ENCODE measurements at regions not wholly inside any gene's neighbourhood (a gene's known extent, or its start where the extent isn't known, plus 50 kb on each side); places are given as distances from the start of the nearest gene placed in this dataset.

DNA sequence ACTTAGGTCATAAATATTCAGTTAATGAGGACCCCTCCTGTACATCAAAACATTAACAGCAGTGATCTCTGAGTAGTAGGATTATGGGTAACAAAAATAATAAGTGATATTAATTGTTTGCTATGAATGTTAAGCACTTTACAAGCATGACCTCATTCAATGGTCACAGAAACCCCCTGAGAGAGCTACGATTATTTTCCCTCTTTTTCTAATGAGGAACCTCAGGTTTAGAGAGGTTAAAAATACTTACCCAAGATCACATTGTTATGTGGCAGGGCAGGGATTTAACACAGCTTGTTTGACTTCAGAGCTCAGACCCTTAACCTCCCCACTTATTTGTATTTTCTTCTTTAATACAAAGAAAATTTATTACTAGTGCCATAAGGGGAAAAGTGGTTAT lies 228.2 kb downstream of the TBL1XR1 start:
- Histone ChIP-seq H3K27me3 (ENCODE audit: insufficient read depth in 3 of 3, low read length in 2 of 3) (no peaks in the 10 kb centered on the region), H3K36me3 (ENCODE audit: insufficient read depth in 1 of 2, low read depth in 1 of 2) (no peaks in the 10 kb centered on the region), H3K9me3 (no peaks in the 10 kb centered on the region), H3K4me3 (no peak overlapping the region), H3K27ac (no peak overlapping the region), H3K4me1 (no peaks in the 10 kb centered on the region)
- ATAC-seq (no peak), DNase-seq (no peak)
- 32 to 46% (median 38%) methylated on average over 1 of the region's 1 CpG for WGBS, 3 donors
- intact Hi-C loops (cut with DNase I), result loop anchor here in 1 of 2 donors (5.0 kb wide), 1 partner anchor 58 kb away; no protein-coding TSS in a partner anchor
- TF ChIP-seq, protein P1, sequence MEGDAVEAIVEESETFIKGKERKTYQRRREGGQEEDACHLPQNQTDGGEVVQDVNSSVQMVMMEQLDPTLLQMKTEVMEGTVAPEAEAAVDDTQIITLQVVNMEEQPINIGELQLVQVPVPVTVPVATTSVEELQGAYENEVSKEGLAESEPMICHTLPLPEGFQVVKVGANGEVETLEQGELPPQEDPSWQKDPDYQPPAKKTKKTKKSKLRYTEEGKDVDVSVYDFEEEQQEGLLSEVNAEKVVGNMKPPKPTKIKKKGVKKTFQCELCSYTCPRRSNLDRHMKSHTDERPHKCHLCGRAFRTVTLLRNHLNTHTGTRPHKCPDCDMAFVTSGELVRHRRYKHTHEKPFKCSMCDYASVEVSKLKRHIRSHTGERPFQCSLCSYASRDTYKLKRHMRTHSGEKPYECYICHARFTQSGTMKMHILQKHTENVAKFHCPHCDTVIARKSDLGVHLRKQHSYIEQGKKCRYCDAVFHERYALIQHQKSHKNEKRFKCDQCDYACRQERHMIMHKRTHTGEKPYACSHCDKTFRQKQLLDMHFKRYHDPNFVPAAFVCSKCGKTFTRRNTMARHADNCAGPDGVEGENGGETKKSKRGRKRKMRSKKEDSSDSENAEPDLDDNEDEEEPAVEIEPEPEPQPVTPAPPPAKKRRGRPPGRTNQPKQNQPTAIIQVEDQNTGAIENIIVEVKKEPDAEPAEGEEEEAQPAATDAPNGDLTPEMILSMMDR (IDR thresholded peaks at IDR 0.05), result no peak

DNA sequence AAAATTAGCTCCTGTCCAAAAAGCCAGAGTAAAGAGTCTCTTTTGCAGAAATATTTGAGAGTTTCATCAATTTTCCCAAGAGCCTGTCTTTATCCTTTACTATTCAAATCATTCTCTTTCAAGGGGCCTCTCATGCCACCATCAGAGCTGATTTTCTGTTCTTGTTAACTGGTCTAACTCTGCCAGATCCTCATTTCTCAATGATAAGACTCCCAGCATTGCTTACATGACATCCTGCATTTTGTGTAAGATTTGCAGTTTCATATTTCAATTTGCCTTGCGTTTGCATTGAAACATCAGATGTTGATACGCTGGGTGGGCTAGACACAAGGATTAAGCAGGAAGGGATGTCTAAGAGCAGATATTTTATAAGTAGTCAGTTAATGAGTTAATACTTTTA lies 228.7 kb downstream of the TBL1XR1 start:
- Histone ChIP-seq H3K9me3 (no peaks in the 10 kb centered on the region), H3K4me1 (no peaks in the 10 kb centered on the region), H3K36me3 (ENCODE audit: insufficient read depth in 1 of 2, low read depth in 1 of 2) (no peaks in the 10 kb centered on the region), H3K27me3 (ENCODE audit: insufficient read depth in 3 of 3, low read length in 2 of 3) (no peaks in the 10 kb centered on the region), H3K4me3 (no peak overlapping the region), H3K27ac (no peak overlapping the region)
- 88 to 90% (median 89%) methylated on average over 2 of the region's 2 CpGs for WGBS, 3 donors
- ATAC-seq, result no peak
- no peak for DNase-seq
- intact Hi-C loops (cut with DNase I), result loop anchor here in 1 of 2 donors (5.0 kb wide), 1 partner anchor 59 kb away; no protein-coding TSS in a partner anchor
- TF ChIP-seq, protein P1 (IDR thresholded peaks at IDR 0.05), result no peak

DNA sequence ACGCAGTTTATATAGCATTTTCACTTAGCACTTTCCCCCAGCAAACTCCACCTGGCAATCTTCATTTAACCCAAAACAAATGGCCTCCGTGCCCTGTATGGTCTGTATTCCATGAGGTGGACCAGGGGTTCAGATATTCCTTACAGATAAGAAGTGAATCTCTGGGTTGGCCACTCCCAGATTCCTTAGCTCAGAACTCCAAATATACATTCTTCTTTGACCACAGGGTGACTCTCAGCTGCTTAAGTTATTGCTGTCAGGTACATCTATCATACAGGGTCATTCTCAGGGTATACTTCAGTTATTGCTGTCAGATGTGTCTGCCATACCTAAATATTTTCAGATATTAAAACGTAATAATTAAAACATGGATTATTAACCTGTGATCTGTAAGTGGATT lies 229.8 kb downstream of the TBL1XR1 start:
- intact Hi-C loops (cut with DNase I), result loop anchor here in 1 of 2 donors (5.0 kb wide), 1 partner anchor 60 kb away; no protein-coding TSS in a partner anchor
- no peaks in the 10 kb centered on the region for H3K27me3 ChIP-seq (ENCODE audit: insufficient read depth in 3 of 3, low read length in 2 of 3)
- DNase-seq, result no peak
- TF ChIP-seq, protein P1 (IDR thresholded peaks at IDR 0.05), result no peak
- H3K4me3 ChIP-seq, result no peak overlapping the region
- H3K4me1 ChIP-seq, result no peaks in the 10 kb centered on the region
- WGBS, 3 donors, result 85 to 92% (median 91%) methylated on average over 3 of the region's 3 CpGs
- no peaks in the 10 kb centered on the region for H3K9me3 ChIP-seq
- no peak overlapping the region for H3K27ac ChIP-seq
- ATAC-seq, result no peak
- no peaks in the 10 kb centered on the region for H3K36me3 ChIP-seq (ENCODE audit: insufficient read depth in 1 of 2, low read depth in 1 of 2)

DNA sequence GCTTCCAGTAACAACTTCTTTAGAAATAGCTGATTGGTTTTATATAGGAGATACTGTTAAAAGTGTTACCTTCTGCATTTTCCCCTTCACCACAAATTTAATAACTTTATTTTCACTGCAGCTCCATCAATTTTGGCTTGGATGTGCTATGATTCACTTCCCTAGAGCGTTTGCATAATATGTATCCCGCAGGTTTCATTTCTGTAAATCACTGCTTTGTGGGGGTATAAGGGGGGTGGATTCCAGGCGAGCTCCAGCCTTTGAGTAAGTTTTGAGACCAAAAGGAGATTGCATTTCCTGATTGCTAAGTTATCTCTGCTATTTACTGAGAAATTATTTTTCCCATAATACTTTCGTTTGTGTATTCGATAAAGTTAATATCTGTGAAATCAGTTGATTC lies 232.6 kb downstream of the TBL1XR1 start:
- 68 to 74% (median 72%) methylated on average over 5 of the region's 5 CpGs for WGBS, 3 donors
- intact Hi-C loops (cut with DNase I), result loop anchor here in 1 of 2 donors (5.0 kb wide), 1 partner anchor 63 kb away; no protein-coding TSS in a partner anchor
- TF ChIP-seq, protein P1 (IDR thresholded peaks at IDR 0.05), result no peak
- H3K27ac ChIP-seq, result no peak overlapping the region
- H3K36me3 ChIP-seq (ENCODE audit: insufficient read depth in 1 of 2, low read depth in 1 of 2), result no peaks in the 10 kb centered on the region
- H3K27me3 ChIP-seq (ENCODE audit: insufficient read depth in 3 of 3, low read length in 2 of 3), result no peaks in the 10 kb centered on the region
- H3K4me3 ChIP-seq, result no peak overlapping the region
- ATAC-seq (no peak), DNase-seq (no peak)
- no peaks in the 10 kb centered on the region for H3K4me1 ChIP-seq
- no peaks in the 10 kb centered on the region for H3K9me3 ChIP-seq

DNA sequence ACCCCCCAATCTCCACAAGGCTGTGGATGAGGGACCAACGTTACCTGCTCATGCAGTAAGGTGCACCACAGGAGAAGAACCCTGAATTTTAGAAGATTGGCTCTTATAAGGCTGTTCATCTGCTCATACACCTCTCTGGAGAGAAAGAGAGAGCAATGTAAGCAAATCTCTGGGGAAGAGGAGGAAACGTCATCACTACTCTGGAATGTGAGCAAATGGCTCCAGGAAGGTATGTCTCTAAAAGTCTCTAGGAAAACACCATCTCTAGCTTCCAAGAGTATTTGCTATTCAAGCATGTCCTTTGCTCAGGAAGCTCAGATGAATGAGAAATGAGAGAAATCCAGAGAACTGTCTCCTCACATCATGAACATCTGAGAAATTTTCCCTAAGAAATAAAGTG lies 235.4 kb downstream of the TBL1XR1 start:
- no peak for ATAC-seq
- H3K4me3 ChIP-seq, result no peak overlapping the region
- no peak for DNase-seq
- no peaks in the 10 kb centered on the region for H3K27me3 ChIP-seq (ENCODE audit: insufficient read depth in 3 of 3, low read length in 2 of 3)
- intact Hi-C loops (cut with DNase I), result no loop called here
- H3K4me1 ChIP-seq, result no peaks in the 10 kb centered on the region
- no peaks in the 10 kb centered on the region for H3K36me3 ChIP-seq (ENCODE audit: insufficient read depth in 1 of 2, low read depth in 1 of 2)
- WGBS, 3 donors, result 69 to 78% (median 76%) methylated on average over 2 of the region's 2 CpGs
- H3K27ac ChIP-seq, result no peak overlapping the region
- TF ChIP-seq, protein P1 (IDR thresholded peaks at IDR 0.05), result no peak
- H3K9me3 ChIP-seq, result no peaks in the 10 kb centered on the region

Measured in psoas muscle (tissue), 7 donors.